Endothelial cell of umbilical vein (primary cell): ENCODE measurements at regions not wholly inside any gene's neighbourhood (a gene's known extent, or its start where the extent isn't known, plus 50 kb on each side); places are given as distances from the start of the nearest gene placed in this dataset.

Experiments used
- BruUV-seq: library from RNA; stranded (reverse); fragments of 400-500 nt; replicated peaks from 2 replicates; lab custom pipeline; 2021; lab: Mats Ljungman, UMichigan
- CTCF ChIA-PET: fragments of 300-600, 350-600 bp; sonication (Branson Sonifier 250); formaldehyde crosslinking; loops from one replicate; lab custom pipeline; 2021; ENCODE audit warnings: antibody characterized with exemption, inconsistent platforms; lab: Charles Lee
- POLR2A ChIA-PET: fragments of 300-600, 350-600 bp; sonication (Branson Sonifier 250); formaldehyde crosslinking; loops from one replicate; lab custom pipeline; 2021; ENCODE audit warnings: antibody characterized with exemption, inconsistent platforms; lab: Charles Lee
- DNase-seq: peaks from one replicate; pipeline ENCODE4 v3.0.0-alpha.2; 2011; ENCODE audit warnings: low read depth, low spot score
- FAIRE-seq: peaks from 2 replicates; lab custom pipeline; 2011; peaks lifted over from hg19 to GRCh38; lab: Jason Lieb, UNC
- H2AFZ ChIP-seq: 2 replicates; pipeline ENCODE4 v1.6.0; 2012; ENCODE audit warnings: low read depth, low read length, control low read depth, inconsistent platforms
- H3K27ac ChIP-seq: 2 replicates; pipeline ENCODE4 v1.5.1; 2011; ENCODE audit warnings: low read depth, mild to moderate bottlenecking, control low read depth, low read length, moderate library complexity; ENCODE audit not compliant: insufficient read depth
- H3K27me3 ChIP-seq, 2 experiments: 2 replicates each; pipeline versions ENCODE4 v1.6.0 to v1.6.1; 2011; ENCODE audit warnings: low read length in 2 of 2, mixed read lengths in 1 of 2; ENCODE audit not compliant: control insufficient read depth in 2 of 2, insufficient read depth in 2 of 2
- H3K36me3 ChIP-seq, 2 experiments: 2 replicates in 1 of 2; 3 replicates in 1 of 2; pipeline ENCODE4 v1.5.1; 2011; ENCODE audit warnings: low read length in 2 of 2, mild to moderate bottlenecking in 1 of 2, moderate library complexity in 1 of 2; ENCODE audit not compliant: control insufficient read depth in 2 of 2, insufficient read depth in 2 of 2; ENCODE audit errors: extremely low read depth in 1 of 2
- H3K4me1 ChIP-seq: 3 replicates; pipeline ENCODE4 v1.5.1; 2011; ENCODE audit warnings: mild to moderate bottlenecking, low read length; ENCODE audit not compliant: control insufficient read depth, insufficient read depth; ENCODE audit errors: extremely low read depth
- H3K4me2 ChIP-seq: 2 replicates; pipeline ENCODE4 v1.6.1; 2011; ENCODE audit warnings: low read length, control low read depth, mixed read lengths; ENCODE audit not compliant: insufficient read depth
- H3K4me3 ChIP-seq, 3 experiments: fragments of 200-600 bp in 1 of 3; sonication (generic), shearing (Covaris generic) in 1 of 3; replicated peaks in 1 of 3; 2 replicates each; pipeline ENCODE4 v1.5.1; 2011 to 2016; ENCODE audit warnings: control low read depth in 3 of 3, low read length in 3 of 3, mild to moderate bottlenecking in 2 of 3, inconsistent platforms in 1 of 3, low read depth in 1 of 3, moderate library complexity in 1 of 3; ENCODE audit not compliant: insufficient read depth in 1 of 3
- H3K79me2 ChIP-seq: 2 replicates; pipeline ENCODE4 v1.6.0; 2012; ENCODE audit warnings: low read length, inconsistent platforms; ENCODE audit not compliant: control insufficient read depth, insufficient read depth
- H3K9ac ChIP-seq: replicated peaks from 2 replicates; pipeline ENCODE3; 2011; ENCODE audit warnings: low read length, control low read depth; ENCODE audit not compliant: insufficient read depth; ENCODE audit errors: extremely low read depth
- H3K9me1 ChIP-seq: replicated peaks from 3 replicates; pipeline ENCODE4 v1.6.0; 2011; ENCODE audit warnings: mild to moderate bottlenecking, low read length; ENCODE audit not compliant: control insufficient read depth, insufficient read depth; ENCODE audit errors: extremely low read depth
- H3K9me3 ChIP-seq: replicated peaks from 2 replicates; pipeline ENCODE4 v1.5.1; 2012; ENCODE audit warnings: low read length, inconsistent platforms; ENCODE audit not compliant: control insufficient read depth, insufficient read depth
- H4K20me1 ChIP-seq: replicated peaks from 2 replicates; pipeline ENCODE3; 2011; ENCODE audit warnings: mild to moderate bottlenecking, low read length; ENCODE audit not compliant: control insufficient read depth, insufficient read depth; ENCODE audit errors: extremely low read depth
- CTCF ChIP-seq, 2 donors: IDR thresholded peaks; 1 replicate in 1 of 2; 2 replicates in 1 of 2; pipeline ENCODE4 v1.5.1; 2011; ENCODE audit warnings: low read length in 2 of 2, mild to moderate bottlenecking in 2 of 2, moderate library complexity in 2 of 2, control low read depth in 1 of 2, inconsistent platforms in 1 of 2, low read depth in 1 of 2; ENCODE audit not compliant: insufficient read depth in 1 of 2; ENCODE audit errors: extremely low read depth in 1 of 2
- EZH2 ChIP-seq: IDR thresholded peaks from 2 replicates; pipeline ENCODE4 v1.6.1; 2012; ENCODE audit warnings: borderline replicate concordance, low read depth, mild to moderate bottlenecking, moderate library complexity, low read length, inconsistent platforms; ENCODE audit not compliant: severe bottlenecking
- FOS ChIP-seq: IDR thresholded peaks from 2 replicates; pipeline ENCODE4 v1.6.1; 2011; ENCODE audit warnings: mild to moderate bottlenecking, low read length, moderate library complexity, borderline replicate concordance; ENCODE audit not compliant: insufficient read depth
- GATA2 ChIP-seq: IDR thresholded peaks from 2 replicates; pipeline ENCODE4 v1.7.0; 2011; ENCODE audit warnings: low read depth, mild to moderate bottlenecking, moderate library complexity, mixed read lengths, low read length; ENCODE audit not compliant: insufficient read length, insufficient read depth
- JUN ChIP-seq: IDR thresholded peaks from 2 replicates; pipeline ENCODE4 v1.6.1; 2011; ENCODE audit warnings: borderline replicate concordance, low read depth; ENCODE audit not compliant: insufficient read length, insufficient read depth
- MAX ChIP-seq: IDR thresholded peaks from 2 replicates; pipeline ENCODE4 v1.6.1; 2011; ENCODE audit not compliant: insufficient read depth, insufficient read length
- POLR2A ChIP-seq: IDR thresholded peaks from 2 replicates; pipeline ENCODE4 v1.6.1; 2012; ENCODE audit warnings: low read depth, mild to moderate bottlenecking, control low read depth, low read length
- POLR2AphosphoS5 ChIP-seq: IDR thresholded peaks from 2 replicates; pipeline ENCODE4 v1.6.1; 2012; ENCODE audit warnings: low read depth, mild to moderate bottlenecking, control low read depth, low read length, moderate library complexity; ENCODE audit not compliant: insufficient read depth
- dilution Hi-C: fragments of 300-500 bp; cut with MboI; formaldehyde crosslinking; loops from one replicate; pipeline ENCODE4 v1.15.0; 2019; ENCODE audit warnings: low sequenced_read_pairs; ENCODE audit not compliant: extremely low pct_ligation_motif_present
- intact Hi-C: fragments of 100-400 bp; cut with micrococcal nuclease; formaldehyde crosslinking; loops from one replicate; pipeline ENCODE4 v1.10.0; 2022

- Histone ChIP-seq H4K20me1 (no peaks in the 10 kb centered on the region), H2AFZ (no peak overlapping the region), H3K4me3 (no peak overlapping the region), H3K9me1 (no peaks in the 10 kb centered on the region), H3K4me1 (no peaks in the 10 kb centered on the region), H3K9ac (no peak overlapping the region), H3K79me2 (no peaks in the 10 kb centered on the region), H3K9me3 (peaks cover 6% of the 10 kb centered on the region), H3K4me2 (no peak overlapping the region), H3K36me3 (no peaks in the 10 kb centered on the region), H3K27ac (no peak overlapping the region), H3K27me3 (no peaks in the 10 kb centered on the region)
- dilution Hi-C loops: no loop called here
- no peak for FAIRE-seq
- no peak for DNase-seq
- intact Hi-C loops: no loop called here
- ChIA-PET POLR2A (no interaction called here), CTCF (no interaction called here)
- no peak for TF ChIP-seq EZH2
- no peak for TF ChIP-seq GATA2
- TF ChIP-seq POLR2A: no peak
- TF ChIP-seq MAX: no peak
- TF ChIP-seq POLR2AphosphoS5: no peak
- no peak for TF ChIP-seq JUN
- no peak for TF ChIP-seq FOS
- TF ChIP-seq CTCF (IDR thresholded peaks at IDR 0.05; ENCODE audit: extremely low read depth in 1 of 2, insufficient read depth in 1 of 2, low read depth in 1 of 2, low read length in 2 of 2): no peak
- no TSS peak for BruUV-seq
Observed at GRCh38 chr2:7905756-7906155, 776.1 kb upstream of the ID2 start.
